ENCODE measurements at regions not wholly inside any gene's neighbourhood (a gene's known extent, or its start where the extent isn't known, plus 50 kb on each side); places are given as distances from the start of the nearest gene placed in this dataset.

- no peak for TF ChIP-seq ETS1 (IDR thresholded peaks at IDR 0.05)
- TF ChIP-seq POLR2AphosphoS5 (IDR thresholded peaks at IDR 0.05; ENCODE audit: low read depth), result no peak
- TF ChIP-seq CTCF (conservative IDR thresholded peaks at IDR 0.05; ENCODE audit: low read depth in 2 of 2), result no peak
- TF ChIP-seq ZNF114 (CRISPR knock-in tag; IDR thresholded peaks at IDR 0.05), result no peak
- no peak for TF ChIP-seq EZH2 (IDR thresholded peaks at IDR 0.05; ENCODE audit: low read depth, unreplicated experiment)
- no peak for TF ChIP-seq ZNF331 (CRISPR knock-in tag; IDR thresholded peaks at IDR 0.05; ENCODE audit: low read depth)
- TF ChIP-seq STAT1 (IDR thresholded peaks at IDR 0.05; ENCODE audit: unreplicated experiment), result no peak
- no peak for TF ChIP-seq NANOG (IDR thresholded peaks at IDR 0.05; ENCODE audit: borderline replicate concordance)
- TF ChIP-seq CREB1 (CRISPR knock-in tag; IDR thresholded peaks at IDR 0.05; ENCODE audit: low read depth), result no peak
- no peak for TF ChIP-seq ZNF462 (CRISPR knock-in tag; IDR thresholded peaks at IDR 0.05)
- no peak for TF ChIP-seq REST (IDR thresholded peaks at IDR 0.05; ENCODE audit: unreplicated experiment)
Observed at GRCh38 chr22:48907591-48907990, 920.1 kb downstream of the BRD1 start.

More at GRCh38 chr22:48907591-48907990, 920.1 kb downstream of the BRD1 start:
- H3K27ac ChIP-seq (ENCODE audit: low read depth), result no peak overlapping the region
- H3K4me1 ChIP-seq (ENCODE audit: insufficient read depth), result no peaks in the 10 kb centered on the region
- peaks cover 9% of the 10 kb centered on the region for H3K4me1 Mint-ChIP-seq
- H3K27me3 Mint-ChIP-seq (ENCODE audit: insufficient read depth, low read depth, poor library complexity), result peaks cover 6% of the 10 kb centered on the region
- H3K4me2 ChIP-seq, result no peak overlapping the region
- no peak overlapping the region for H3K4me3 ChIP-seq
- peaks cover 7% of the 10 kb centered on the region; the same call in 2 of the 3 replicates for H3K36me3 Mint-ChIP-seq (ENCODE audit: low read depth)
- no peaks in the 10 kb centered on the region for H3K27me3 ChIP-seq (ENCODE audit: insufficient read depth)
- H2AFZ ChIP-seq, result no peak overlapping the region
- DNase-seq (ENCODE audit: low spot score) (no peak), ATAC-seq (no peak)
- no peak overlapping the region for H3K27ac Mint-ChIP-seq
- no peak overlapping the region for H3K4me3 Mint-ChIP-seq
- no peaks in the 10 kb centered on the region; the same call in 2 of the 3 replicates for H3K9me3 Mint-ChIP-seq
- H4K20me1 ChIP-seq (replicated peaks; ENCODE audit: insufficient read depth), result no peaks in the 10 kb centered on the region
- H3K9me2 ChIP-seq (ENCODE audit: insufficient read depth), result no peaks in the 10 kb centered on the region
- no peaks in the 10 kb centered on the region for H3F3A ChIP-seq (replicated peaks; ENCODE audit: low read depth)
- H3K79me2 ChIP-seq (replicated peaks; ENCODE audit: insufficient read depth), result no peaks in the 10 kb centered on the region
- H3K36me3 ChIP-seq (ENCODE audit: insufficient read depth), result no peaks in the 10 kb centered on the region

Data from GM23338 (cell line).